ENCODE measurements at regions not wholly inside any gene's neighbourhood (a gene's known extent, or its start where the extent isn't known, plus 50 kb on each side); places are given as distances from the start of the nearest gene placed in this dataset.

DNA sequence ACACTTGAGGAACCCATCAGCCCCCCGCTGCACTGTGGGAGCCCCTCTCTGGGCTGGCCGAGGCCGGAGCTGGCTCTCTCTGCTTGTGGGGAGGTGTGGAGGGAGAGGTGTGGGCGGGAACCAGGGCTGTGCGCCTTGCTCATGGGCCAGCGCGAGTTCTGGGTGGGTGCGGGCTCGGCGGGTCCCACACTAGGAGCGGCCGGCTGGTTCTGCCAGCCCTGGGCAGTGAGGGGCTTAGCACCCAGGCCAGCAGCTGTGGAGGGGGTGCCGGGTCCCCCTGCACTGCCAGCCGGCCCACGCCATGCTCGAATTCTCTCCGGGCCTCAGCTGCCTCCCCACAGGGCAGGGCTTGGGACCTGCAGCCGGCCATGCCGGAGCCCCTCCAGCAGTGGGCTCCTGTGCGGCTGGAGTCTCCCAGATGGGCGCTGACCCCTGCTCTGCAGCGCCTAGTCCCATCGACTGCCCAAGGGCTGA is 430.2 kb downstream of the FAT4 start:
- TF ChIP-seq POLR2A (IDR thresholded peaks at IDR 0.05) = no peak
- TF ChIP-seq, protein P1, sequence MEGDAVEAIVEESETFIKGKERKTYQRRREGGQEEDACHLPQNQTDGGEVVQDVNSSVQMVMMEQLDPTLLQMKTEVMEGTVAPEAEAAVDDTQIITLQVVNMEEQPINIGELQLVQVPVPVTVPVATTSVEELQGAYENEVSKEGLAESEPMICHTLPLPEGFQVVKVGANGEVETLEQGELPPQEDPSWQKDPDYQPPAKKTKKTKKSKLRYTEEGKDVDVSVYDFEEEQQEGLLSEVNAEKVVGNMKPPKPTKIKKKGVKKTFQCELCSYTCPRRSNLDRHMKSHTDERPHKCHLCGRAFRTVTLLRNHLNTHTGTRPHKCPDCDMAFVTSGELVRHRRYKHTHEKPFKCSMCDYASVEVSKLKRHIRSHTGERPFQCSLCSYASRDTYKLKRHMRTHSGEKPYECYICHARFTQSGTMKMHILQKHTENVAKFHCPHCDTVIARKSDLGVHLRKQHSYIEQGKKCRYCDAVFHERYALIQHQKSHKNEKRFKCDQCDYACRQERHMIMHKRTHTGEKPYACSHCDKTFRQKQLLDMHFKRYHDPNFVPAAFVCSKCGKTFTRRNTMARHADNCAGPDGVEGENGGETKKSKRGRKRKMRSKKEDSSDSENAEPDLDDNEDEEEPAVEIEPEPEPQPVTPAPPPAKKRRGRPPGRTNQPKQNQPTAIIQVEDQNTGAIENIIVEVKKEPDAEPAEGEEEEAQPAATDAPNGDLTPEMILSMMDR (IDR thresholded peaks at IDR 0.05) = no peak
